Common myeloid progenitor, CD34-positive (primary cell): ENCODE measurements at regions not wholly inside any gene's neighbourhood (a gene's known extent, or its start where the extent isn't known, plus 50 kb on each side); places are given as distances from the start of the nearest gene placed in this dataset.
A peak's percentile ranks its signal among the peaks of the same experiment; 100 is the strongest.
"Not testable (repeated sequence)": the region's sequence is repeated elsewhere in the genome, so short reads cannot be mapped to it uniquely, and the experiment has no call there.

ENCODE experiments used
- CTCF ChIA-PET: fragments of 350-600 bp; sonication (Branson Sonifier 250); formaldehyde crosslinking; loops from one replicate; lab custom pipeline; 2021; ENCODE audit warnings: antibody characterized with exemption; lab: Charles Lee
- POLR2A ChIA-PET: fragments of 350-600 bp; sonication (Branson Sonifier 250); formaldehyde crosslinking; loops from one replicate; lab custom pipeline; 2021; ENCODE audit warnings: antibody characterized with exemption; lab: Charles Lee
- DNase-seq, 3 donors: peaks; one replicate each; pipeline versions ENCODE4 v3.0.0 to v3.0.0-alpha.2; 2013
- H3K27ac ChIP-seq, 2 experiments: 1 replicate in 1 of 2; 2 replicates in 1 of 2; pipeline ENCODE4 v1.7.0; 2013; ENCODE audit warnings: inconsistent platforms in 2 of 2, low read length in 2 of 2, mild to moderate bottlenecking in 2 of 2, low read depth in 1 of 2, moderate library complexity in 1 of 2; ENCODE audit not compliant: severe bottlenecking in 2 of 2, insufficient read depth in 1 of 2, poor library complexity in 1 of 2
- H3K27me3 ChIP-seq, 5 experiments: replicated peaks in 2 of 5; 1 replicate in 3 of 5; 2 replicates in 2 of 5; pipeline versions ENCODE4 v1.6.1 to v1.7.0; 2013; ENCODE audit warnings: low read length in 4 of 5, mild to moderate bottlenecking in 2 of 5, moderate library complexity in 2 of 5, inconsistent platforms in 1 of 5; ENCODE audit not compliant: insufficient read depth in 5 of 5, control insufficient read depth in 4 of 5
- H3K36me3 ChIP-seq, 4 experiments: 1 replicate in 2 of 4; 2 replicates in 2 of 4; pipeline versions ENCODE4 v1.6.1 to v1.7.0; 2013; ENCODE audit warnings: low read length in 3 of 4, control low read depth in 1 of 4, mild to moderate bottlenecking in 1 of 4; ENCODE audit not compliant: control insufficient read depth in 4 of 4, insufficient read depth in 4 of 4
- H3K4me1 ChIP-seq, 4 experiments: 1 replicate in 3 of 4; 2 replicates in 1 of 4; pipeline versions ENCODE4 v1.6.1 to v1.7.1; 2013; ENCODE audit warnings: low read length in 3 of 4, mild to moderate bottlenecking in 3 of 4, control low read depth in 1 of 4, inconsistent platforms in 1 of 4, moderate library complexity in 1 of 4; ENCODE audit not compliant: control insufficient read depth in 4 of 4, insufficient read depth in 4 of 4; ENCODE audit errors: control extremely low read depth in 1 of 4
- H3K4me3 ChIP-seq, 7 experiments: 1 replicate in 4 of 7; 2 replicates in 3 of 7; pipeline versions ENCODE4 v1.5.1 to v1.7.0; 2013; ENCODE audit warnings: mild to moderate bottlenecking in 7 of 7, low read length in 6 of 7, moderate library complexity in 6 of 7, inconsistent platforms in 2 of 7, low read depth in 2 of 7, control low read depth in 1 of 7; ENCODE audit not compliant: insufficient read depth in 4 of 7, control insufficient read depth in 1 of 7; ENCODE audit errors: extremely low read depth in 1 of 7
- H3K9me3 ChIP-seq, 5 experiments: 1 replicate in 4 of 5; 2 replicates in 1 of 5; pipeline versions ENCODE4 v1.6.1 to v1.7.1; 2013; ENCODE audit warnings: low read length in 4 of 5, mild to moderate bottlenecking in 2 of 5, inconsistent platforms in 1 of 5, low read depth in 1 of 5, moderate library complexity in 1 of 5; ENCODE audit not compliant: control insufficient read depth in 4 of 5, insufficient read depth in 2 of 5; ENCODE audit errors: control extremely low read depth in 1 of 5
- WGBS: methylation state at CpG from one replicate; pipeline ENCODE4 v1.1.5; 2013; ENCODE audit not compliant: insufficient coverage; 5-methylcytosine and 5-hydroxymethylcytosine counted together

- no CpG with 5 or more reads among the region's 2 CpGs for WGBS
Observed at GRCh38 chr1:192877283-192877886, 68.5 kb downstream of the RGS2 start.

GRCh38 chr1:192878249-192878648 lies 69.4 kb downstream of the RGS2 start:
- no peaks in the 10 kb centered on the region for H3K4me1 ChIP-seq
- 80% methylated on average over 1 of the region's 1 CpG for WGBS
- no peak overlapping the region for H3K4me3 ChIP-seq
- ChIA-PET POLR2A (no interaction called here), CTCF (interaction anchor here (1.2 kb wide), 1 partner anchor 144 kb away, joined by 3 read pairs; no protein-coding TSS in a partner anchor)
- H3K9me3 ChIP-seq: no peaks in the 10 kb centered on the region
- H3K27me3 ChIP-seq: no peaks in the 10 kb centered on the region
- H3K36me3 ChIP-seq: no peaks in the 10 kb centered on the region
- no peak overlapping the region for H3K27ac ChIP-seq
- no peak for DNase-seq

More at GRCh38 chr1:192877283-192877886, 68.5 kb downstream of the RGS2 start:
- no peaks in the 10 kb centered on the region for H3K27me3 ChIP-seq
- POLR2A ChIA-PET: no interaction called here
- no peaks in the 10 kb centered on the region for H3K36me3 ChIP-seq
- DNase-seq: peak in 2 of 3 donors; percentile 12 to 17
- H3K9me3 ChIP-seq: no peaks in the 10 kb centered on the region
- no peaks in the 10 kb centered on the region for H3K4me1 ChIP-seq
- CTCF ChIA-PET: no interaction called here
- no peak overlapping the region for H3K27ac ChIP-seq
- peak overlapping the region in 1 of 7 experiments; percentile 44 for H3K4me3 ChIP-seq

DNA sequence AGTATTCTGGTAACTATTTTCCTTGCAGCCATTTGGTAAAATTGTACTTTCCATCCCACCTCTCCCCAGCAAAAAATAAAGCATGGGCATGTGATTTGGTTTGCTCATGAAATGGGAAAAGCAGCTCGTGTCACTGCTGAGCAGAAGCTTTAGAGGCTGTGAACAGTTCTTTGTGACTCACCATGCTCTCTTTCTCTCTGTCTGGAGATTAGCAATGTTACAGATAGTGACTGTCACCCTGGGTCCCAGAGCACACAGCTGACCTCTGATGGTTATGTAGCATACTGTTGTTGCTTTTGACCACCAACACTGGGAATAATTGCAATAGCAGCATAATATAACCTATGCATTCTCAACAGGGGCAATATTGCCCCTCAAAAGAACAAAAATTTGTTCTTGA lies 70.6 kb downstream of the RGS2 start:
- Histone ChIP-seq H3K27ac (no peak overlapping the region), H3K9me3 (no peaks in the 10 kb centered on the region), H3K36me3 (no peaks in the 10 kb centered on the region), H3K27me3 (no peaks in the 10 kb centered on the region), H3K4me1 (no peaks in the 10 kb centered on the region), H3K4me3 (no peak overlapping the region)
- DNase-seq: no peak
- CTCF ChIA-PET: interaction anchor here (1.2 kb wide), 1 partner anchor 142 kb away, joined by 3 read pairs; no protein-coding TSS in a partner anchor
- POLR2A ChIA-PET: no interaction called here
- WGBS: 100% methylated on average over 1 of the region's 1 CpG

DNA sequence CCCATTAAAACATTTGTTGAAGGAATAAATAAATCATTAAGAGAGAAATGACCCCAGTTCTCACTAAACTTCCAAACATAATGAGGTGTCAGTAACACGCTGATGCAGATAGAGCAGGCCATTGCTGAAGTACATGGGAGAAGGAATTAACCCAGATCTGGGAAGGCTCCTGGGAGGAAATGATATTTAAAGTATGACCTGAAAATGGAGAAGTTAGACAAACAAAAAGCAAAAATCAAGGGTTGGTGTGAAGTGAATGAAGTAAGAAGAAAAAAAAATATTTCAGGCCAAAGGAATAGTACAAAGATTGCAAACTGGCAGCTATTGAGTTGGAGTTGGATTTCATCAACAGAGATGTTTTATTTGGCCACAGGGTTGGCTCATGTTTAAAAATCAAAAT lies 71.4 kb downstream of the RGS2 start:
- no CpG with 5 or more reads among the region's 1 CpG for WGBS
- DNase-seq: no peak
- ChIA-PET POLR2A (no interaction called here), CTCF (no interaction called here)
- Histone ChIP-seq H3K4me1 (no peaks in the 10 kb centered on the region), H3K9me3 (no peaks in the 10 kb centered on the region), H3K36me3 (no peaks in the 10 kb centered on the region), H3K4me3 (no peak overlapping the region), H3K27me3 (no peaks in the 10 kb centered on the region), H3K27ac (no peak overlapping the region)

DNA sequence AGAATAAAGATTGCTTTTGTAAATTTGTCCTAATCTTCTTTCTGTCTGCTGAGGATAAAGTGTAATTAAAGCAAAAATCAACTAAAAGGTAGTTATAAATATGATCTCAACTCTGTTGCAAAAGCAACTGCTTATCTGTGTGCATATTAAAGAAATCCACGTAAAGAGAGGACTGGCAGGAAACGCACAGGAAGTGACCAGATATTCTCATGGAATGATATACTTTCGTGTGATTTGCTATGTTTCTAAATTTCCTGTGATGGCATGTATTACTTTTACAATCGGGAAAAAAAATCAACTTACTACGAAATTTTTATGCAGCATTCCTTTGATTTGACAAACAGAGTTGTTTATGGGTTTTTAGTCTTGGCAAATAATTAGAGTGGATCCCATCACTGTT lies 75.4 kb downstream of the RGS2 start:
- no peaks in the 10 kb centered on the region for H3K27me3 ChIP-seq
- no peaks in the 10 kb centered on the region for H3K4me1 ChIP-seq
- ChIA-PET POLR2A (no interaction called here), CTCF (no interaction called here)
- DNase-seq: no peak
- no peak overlapping the region for H3K27ac ChIP-seq
- H3K9me3 ChIP-seq: no peaks in the 10 kb centered on the region
- no peak overlapping the region for H3K4me3 ChIP-seq
- no peaks in the 10 kb centered on the region for H3K36me3 ChIP-seq
- 75% methylated on average over 2 of the region's 5 CpGs for WGBS

DNA sequence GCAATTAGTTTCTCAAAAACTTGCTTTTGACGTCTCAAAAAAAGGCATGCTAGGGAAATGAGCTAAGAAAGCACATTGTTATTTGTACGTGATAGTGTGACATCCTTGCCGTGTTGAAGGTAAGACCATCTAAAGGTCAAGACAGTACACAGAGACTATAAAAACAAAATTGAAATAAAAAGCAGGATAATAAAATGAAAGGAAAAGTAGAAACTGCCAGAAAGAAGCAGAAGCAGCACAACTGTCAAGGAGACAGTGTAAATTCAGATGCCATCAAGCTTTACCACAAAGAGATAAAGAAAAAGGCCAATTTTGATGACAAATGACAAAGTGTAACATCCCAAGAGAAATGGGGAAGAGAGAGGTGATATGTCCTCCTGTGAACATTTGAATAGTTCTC lies 76.5 kb downstream of the RGS2 start:
- 100% methylated on average over 1 of the region's 3 CpGs for WGBS
- H3K27ac ChIP-seq, DNase-seq, POLR2A ChIA-PET, H3K27me3 ChIP-seq, CTCF ChIA-PET, H3K9me3 ChIP-seq, H3K36me3 ChIP-seq, H3K4me1 ChIP-seq, H3K4me3 ChIP-seq: not testable (repeated sequence)

DNA sequence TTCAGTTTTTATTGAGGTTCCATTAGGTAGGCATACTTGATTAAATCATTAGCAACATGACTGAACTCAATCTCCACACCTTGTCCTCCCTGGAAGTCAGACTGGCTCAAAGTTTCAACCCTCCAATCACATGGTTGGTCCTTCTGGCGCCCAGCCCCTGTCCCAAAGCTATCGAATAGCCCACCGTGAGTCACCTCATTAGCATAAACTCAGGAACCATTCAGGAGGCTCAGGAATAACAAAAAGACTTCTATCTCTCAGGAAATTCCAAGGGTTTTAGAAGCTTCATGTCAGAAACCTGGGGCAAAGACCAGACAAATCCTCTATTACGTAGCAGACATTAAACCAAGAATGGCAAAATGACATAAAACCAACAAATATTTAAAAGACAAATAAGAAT lies 78.6 kb downstream of the RGS2 start:
- H3K27ac ChIP-seq: no peak overlapping the region
- POLR2A ChIA-PET: no interaction called here
- H3K9me3 ChIP-seq: peaks cover 0 to 7% (median 2%) of the 10 kb centered on the region in 5 experiments
- WGBS: 100% methylated on average over 3 of the region's 4 CpGs
- no peak for DNase-seq
- H3K27me3 ChIP-seq: no peaks in the 10 kb centered on the region
- H3K4me3 ChIP-seq: no peak overlapping the region
- H3K36me3 ChIP-seq: no peaks in the 10 kb centered on the region
- CTCF ChIA-PET: no interaction called here
- H3K4me1 ChIP-seq: no peaks in the 10 kb centered on the region
